COLO668 (cell line): ENCODE measurements at regions not wholly inside any gene's neighbourhood (a gene's known extent, or its start where the extent isn't known, plus 50 kb on each side); places are given as distances from the start of the nearest gene placed in this dataset.
"Not testable (repeated sequence)": the region's sequence is repeated elsewhere in the genome, so short reads cannot be mapped to it uniquely, and the experiment has no call there.

ENCODE experiments used
- DNase-seq: peaks from one replicate; lab custom pipeline; 2025; ENCODE audit not compliant: unreplicated experiment; lab: John Stamatoyannopoulos, UW

DNA sequence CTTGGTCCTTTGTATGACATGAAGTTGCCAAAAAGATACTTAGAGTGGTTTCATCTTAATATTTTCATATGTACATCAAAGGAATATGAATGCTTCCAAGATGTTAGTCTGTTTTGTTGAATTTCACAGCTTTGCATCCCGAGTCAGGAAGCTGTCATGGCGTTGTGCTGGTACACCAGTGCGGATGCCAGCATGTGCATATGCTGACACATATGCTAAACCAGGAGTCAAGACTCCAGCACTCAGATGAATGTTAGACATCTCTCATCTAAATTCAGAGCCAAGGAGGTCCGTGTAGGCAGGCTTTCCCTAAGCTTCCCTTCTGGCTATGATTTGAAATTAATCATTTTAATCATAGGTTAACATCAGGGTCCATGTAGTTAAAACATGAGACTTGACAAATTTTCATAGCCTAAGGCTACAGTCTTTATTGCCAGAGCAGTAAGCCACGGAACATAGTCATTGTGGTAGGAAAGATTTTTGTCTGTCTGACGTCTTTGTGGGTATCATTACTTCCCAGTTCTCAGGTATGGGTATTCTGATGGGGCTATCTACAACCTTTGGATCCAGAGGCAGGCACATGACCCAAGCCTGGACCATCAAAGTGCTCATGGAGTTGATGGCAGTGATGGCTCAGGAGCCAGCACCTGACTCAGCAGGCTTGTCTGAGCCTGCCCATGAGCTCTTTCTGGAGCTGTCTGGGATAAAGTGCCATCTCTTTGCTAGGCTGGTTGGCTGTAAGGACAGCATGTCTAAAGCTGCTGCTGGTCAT is 246.1 kb downstream of the KCNRG start:
- DNase-seq: no peak

- DNase-seq: no peak
Observed at GRCh38 chr13:50267066-50267465, 251.8 kb downstream of the KCNRG start.

DNA sequence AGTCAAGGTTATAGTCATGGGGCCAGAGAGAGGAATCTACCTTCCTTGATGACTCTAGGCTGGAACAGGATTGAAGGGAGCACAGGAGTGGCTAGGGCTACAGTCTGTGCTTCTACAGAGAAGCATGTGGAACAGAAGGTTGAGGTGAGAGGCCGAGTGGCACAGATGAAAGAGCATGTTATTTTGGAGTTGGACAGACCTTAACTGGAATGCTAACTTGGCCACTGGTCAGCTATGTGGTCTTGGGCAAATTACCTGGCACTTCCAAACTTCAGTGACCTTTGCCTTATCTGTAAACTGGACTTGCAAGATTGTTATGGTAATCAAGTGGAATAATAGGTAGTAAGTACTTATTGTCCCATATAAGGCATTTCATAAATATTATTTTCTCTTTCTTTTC is 252.7 kb downstream of the KCNRG start:
- DNase-seq: no peak

DNA sequence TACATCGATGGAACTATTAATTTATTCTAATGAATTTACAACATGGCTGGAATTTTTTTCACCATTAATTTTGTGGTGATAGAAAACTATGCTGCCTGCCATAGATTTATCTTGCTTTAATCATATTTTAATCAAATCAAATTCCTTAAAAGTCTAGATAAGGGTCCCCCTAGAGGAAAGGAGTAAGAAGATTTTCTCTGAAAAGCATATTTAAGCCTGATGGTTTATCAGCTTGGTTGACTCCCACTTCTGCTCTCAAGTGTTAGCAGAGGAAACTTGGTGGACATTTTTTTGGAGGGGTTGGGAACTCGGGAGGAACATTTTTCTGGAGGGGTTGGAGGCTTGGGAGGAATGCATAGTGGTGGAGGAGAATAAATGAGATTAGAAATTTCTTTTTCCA is 253.3 kb downstream of the KCNRG start:
- no peak for DNase-seq

GRCh38 chr13:50274181-50274580 is 258.9 kb downstream of the KCNRG start:
- DNase-seq: no peak

DNA sequence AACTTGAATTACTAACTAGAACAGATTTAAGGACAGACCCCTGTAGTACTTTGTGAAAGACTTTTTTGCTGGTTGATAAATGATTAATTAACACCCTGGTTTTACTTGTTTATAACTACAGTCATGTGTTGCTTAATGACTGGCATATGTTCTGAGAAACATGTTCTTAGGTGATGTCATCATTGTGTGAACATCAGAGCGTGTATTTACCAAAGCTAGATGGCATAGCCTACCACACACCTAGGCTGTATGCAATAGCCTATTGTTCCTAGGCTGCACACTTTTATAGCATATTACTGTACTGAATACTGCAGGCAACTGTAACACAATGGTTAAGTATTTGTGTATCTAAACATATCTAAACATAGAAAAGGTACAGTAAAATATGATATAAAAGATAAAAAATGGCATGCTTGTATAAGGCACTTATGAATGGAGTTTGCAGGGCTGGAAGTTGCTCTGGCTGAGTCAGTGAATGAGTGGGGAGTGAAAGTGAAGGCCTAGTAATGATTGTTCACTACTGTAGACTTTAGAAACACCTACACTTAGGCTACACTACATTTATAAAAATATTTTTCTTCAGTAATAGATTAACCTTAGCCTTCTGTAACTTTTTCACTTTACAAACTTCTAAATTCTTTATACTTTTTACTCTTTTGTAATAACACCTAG is 260.3 kb downstream of the KCNRG start:
- DNase-seq: no peak

GRCh38 chr13:50276550-50276949 is 261.3 kb downstream of the KCNRG start:
- DNase-seq: no peak

GRCh38 chr13:50277127-50277526 is 261.9 kb downstream of the KCNRG start:
- no peak for DNase-seq

- DNase-seq: no peak
Observed at GRCh38 chr13:50277906-50278305, 262.7 kb downstream of the KCNRG start.

DNA sequence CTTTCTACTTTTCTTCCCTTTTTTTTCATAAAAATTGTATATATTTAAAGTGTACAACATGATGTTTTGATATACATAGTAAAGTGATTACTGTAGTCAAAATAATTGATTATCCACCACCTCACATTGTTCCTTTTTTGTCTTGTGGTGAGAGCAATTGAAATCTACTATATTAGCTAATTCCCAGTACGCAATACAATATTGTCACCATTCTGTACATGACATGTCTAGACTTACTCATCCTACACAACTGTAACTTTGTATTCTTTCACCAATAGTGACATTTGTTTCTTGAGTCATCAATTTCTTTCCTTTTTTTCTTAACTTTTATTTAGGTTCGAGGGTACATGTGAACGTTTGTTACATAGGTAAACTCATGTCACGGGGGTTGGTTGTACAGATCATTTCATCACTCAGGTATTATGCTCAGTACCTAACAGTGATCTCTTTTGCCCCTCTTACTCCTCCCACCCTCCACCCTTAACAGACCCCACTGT is 265.2 kb downstream of the KCNRG start:
- no peak for DNase-seq

DNA sequence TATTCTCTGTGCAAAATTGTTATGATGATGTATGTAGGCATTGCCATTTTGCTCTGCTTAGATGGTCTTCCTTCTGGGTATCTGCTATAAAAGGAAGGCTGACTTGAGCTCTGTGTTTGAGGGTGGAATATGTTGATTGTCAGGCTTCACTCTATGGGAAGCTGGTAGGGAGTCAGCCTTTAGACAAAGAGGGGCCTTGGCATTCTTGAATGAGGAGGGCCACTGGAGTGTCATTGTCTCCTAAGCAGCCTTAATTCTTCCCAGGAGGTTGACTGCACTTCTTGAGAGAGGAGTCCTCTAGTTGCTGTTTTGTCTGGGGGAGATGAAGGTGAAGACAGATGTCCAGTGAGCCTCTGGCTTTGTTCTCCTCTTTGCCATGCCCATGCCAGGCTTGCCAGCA is 266.8 kb downstream of the KCNRG start:
- no peak for DNase-seq

DNA sequence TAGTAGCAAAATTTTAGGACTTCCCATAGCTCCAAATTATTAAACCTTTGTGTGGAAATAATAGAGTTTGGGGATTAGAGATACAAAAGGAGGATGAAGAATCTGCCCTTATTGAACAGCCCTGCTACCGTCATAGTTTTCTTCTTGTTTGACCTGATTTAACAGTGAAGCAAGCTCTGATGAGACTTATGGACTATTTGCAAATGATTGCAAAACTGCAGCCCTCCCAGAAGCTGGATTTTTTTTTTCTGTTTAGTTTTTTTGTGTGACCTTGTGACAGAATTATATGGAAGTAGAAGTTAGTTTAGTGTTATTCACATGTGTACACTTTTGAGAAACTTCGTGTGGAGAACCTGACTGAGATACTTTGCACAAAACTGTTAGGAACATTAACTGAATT is 267.8 kb downstream of the KCNRG start:
- no peak for DNase-seq

- DNase-seq: no peak
Observed at GRCh38 chr13:50284540-50284939, 269.3 kb downstream of the KCNRG start.

- no peak for DNase-seq
Observed at GRCh38 chr13:50285283-50285682, 270.0 kb downstream of the KCNRG start.

DNA sequence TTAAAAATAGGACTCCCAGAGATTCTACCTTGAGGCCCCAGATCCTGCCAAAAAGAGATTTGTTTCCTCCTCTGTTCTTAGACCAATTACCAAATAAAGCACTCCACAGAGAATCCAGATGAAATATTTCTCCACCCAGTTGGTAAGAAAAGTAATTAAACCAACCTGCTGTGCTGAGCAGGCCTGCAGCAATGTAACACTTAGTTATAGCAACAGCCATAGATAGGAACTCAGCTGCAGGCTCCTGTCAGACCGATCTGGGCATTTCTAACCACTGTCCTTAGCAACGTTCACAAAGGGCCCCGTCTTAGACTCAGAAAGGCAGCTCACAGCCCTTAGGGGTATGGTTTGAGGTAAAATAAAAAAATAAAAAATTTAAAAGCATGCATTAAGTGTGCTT is 271.1 kb downstream of the KCNRG start:
- DNase-seq: no peak

GRCh38 chr13:50290186-50290585 is 274.9 kb downstream of the KCNRG start:
- no peak for DNase-seq

DNA sequence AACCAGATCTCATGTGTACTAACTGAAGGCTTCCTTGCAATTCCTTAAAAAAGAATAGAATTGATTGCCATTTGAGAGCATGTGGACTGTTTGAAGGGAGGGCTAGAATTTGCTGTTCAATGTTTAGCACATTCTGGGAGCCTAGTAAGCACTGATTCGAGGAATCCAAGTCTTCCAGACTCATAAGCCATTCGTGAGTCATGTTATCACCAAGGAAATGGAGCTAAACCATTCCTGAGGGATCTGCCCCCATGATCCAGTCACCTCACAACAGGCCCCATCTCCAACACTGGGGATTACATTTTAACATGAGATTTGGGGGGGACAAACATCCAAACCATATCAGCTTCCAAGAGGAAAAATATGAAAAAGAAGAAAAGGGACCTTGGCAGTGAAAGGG is 276.4 kb downstream of the KCNRG start:
- no peak for DNase-seq

DNA sequence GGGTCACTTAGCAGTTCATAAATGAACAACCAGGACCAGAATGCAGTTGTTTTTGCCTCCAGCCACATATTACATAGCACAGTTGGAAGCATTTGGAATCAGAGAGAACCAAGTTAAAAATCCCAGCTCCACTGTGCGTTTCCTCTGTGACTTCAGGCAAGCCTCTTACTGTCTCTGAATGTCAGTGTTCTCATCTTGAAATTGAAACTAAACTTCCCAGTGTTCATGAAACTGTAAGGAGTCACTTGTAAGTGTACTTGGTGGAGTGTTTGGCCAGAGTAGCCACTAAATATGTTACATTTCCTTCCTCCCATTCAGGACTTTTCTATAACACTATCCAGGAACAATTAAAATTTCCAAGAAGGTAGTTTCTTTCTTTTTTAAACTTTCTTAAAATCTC is 276.8 kb downstream of the KCNRG start:
- DNase-seq: no peak

DNA sequence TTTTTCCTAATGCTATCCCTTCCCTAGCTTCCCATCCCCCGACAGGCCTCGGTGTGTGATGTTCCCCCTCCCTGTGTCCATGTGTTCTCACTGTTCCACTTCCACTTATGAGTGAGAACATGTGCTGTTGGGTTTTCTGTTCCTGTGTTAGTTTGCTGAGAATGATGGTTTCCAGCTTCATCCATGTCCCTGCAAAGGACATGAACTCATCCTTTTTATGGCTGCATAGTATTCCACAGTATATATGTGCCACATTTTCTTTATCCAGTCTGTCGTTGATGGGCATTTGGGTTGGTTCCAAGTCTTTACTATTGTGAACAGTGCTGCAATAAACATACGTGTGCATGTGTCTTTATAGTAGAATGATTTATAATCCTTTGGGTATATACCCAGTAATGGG is 279.2 kb downstream of the KCNRG start:
- not testable (repeated sequence) for DNase-seq

DNA sequence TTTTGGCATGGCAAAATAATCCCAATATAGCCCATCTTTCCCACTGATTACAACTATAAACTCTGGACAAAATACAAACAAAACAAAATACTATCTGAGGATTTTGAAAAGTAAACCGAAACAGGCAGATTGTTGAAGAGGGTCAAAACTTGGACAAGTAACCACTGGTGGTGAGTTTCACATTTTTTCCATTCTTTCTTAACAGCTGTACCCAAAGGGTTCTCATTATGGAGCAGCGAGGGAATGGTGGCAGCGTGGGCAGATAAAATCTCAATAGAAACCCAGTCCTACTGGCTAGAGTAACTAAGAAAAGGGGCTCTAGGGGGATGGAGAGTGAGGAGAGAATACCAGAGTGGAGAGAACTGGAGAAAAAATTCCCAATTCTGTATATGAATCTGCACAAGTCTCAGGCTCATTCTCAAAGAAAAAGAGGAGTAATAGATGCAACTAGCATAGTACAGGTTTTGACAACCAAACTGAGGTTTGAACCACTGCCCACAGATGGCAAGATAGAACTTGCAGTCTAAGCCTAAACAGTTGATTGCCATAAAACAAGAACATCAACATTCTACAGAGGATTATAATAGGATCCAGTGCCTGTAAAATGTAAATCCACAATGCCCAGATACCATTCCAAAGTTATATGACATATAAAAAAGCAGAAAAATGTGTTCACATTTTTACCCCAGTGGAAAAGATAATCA is 284.5 kb downstream of the KCNRG start:
- no peak for DNase-seq

DNA sequence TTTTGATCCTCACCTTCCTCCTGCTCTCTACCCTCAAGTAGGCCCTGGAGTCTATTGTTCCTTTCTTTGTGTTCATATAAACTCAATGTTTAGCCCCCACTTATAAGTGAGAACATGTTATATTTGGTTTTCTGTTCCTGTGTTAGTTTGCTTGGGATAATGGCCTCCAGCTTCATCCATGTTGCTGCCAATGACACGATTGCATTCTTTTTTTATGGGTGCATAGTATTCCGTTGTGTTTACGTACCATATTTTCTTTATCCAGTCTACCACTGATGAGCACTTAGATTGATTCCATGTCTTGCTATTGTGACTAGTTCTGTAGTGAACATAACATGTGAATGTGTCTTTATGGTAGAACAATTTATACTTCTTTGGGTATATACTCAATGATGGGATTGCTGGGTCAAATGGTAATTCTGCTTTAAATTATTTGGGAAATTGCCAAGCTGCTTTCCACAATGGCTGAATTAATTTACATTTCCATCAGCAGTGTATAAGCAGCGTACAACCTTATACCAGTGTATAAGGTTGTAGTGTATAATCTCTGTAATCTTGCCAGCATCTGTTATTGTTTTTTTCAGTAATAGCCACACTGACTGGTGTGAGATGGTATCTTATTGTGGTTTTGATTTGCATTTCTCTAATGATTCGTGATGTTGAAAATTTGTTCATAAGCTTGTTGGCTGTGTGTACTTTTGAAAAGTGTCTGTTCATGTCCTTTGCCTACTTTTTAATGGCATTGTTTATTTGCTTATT is 288.9 kb downstream of the KCNRG start:
- no peak for DNase-seq
